ENCODE measurements at regions not wholly inside any gene's neighbourhood (a gene's known extent, or its start where the extent isn't known, plus 50 kb on each side); places are given as distances from the start of the nearest gene placed in this dataset.

GRCh38 chr2:139631966-139632365 is 851.8 kb upstream of the NXPH2 start:
- TF ChIP-seq CTCF (IDR thresholded peaks at IDR 0.05) (no peak), POLR2AphosphoS5 (IDR thresholded peaks at IDR 0.05) (no peak)
